Effector CD8-positive, alpha-beta T cell (primary cell): ENCODE measurements at regions not wholly inside any gene's neighbourhood (a gene's known extent, or its start where the extent isn't known, plus 50 kb on each side); places are given as distances from the start of the nearest gene placed in this dataset.
"Not testable (repeated sequence)": the region's sequence is repeated elsewhere in the genome, so short reads cannot be mapped to it uniquely, and the experiment has no call there.

Source experiments
- DNase-seq: peaks from one replicate; lab custom pipeline; 2025; lab: John Stamatoyannopoulos, UW

- DNase-seq, result no peak
Measured at GRCh38 chr7:64469673-64470072, 93.2 kb downstream of the ZNF680 start.

GRCh38 chr7:64465551-64465950 lies 97.3 kb downstream of the ZNF680 start:
- no peak for DNase-seq

GRCh38 chr7:64463636-64464375 lies 99.1 kb downstream of the ZNF680 start:
- DNase-seq, result peak; percentile 1

GRCh38 chr7:64459858-64460257 lies 103.0 kb downstream of the ZNF680 start:
- not testable (repeated sequence) for DNase-seq

- no peak for DNase-seq
Measured at GRCh38 chr7:64433590-64433989, 119.8 kb downstream of the ZNF736 start.

GRCh38 chr7:64431838-64432237 lies 118.1 kb downstream of the ZNF736 start:
- no peak for DNase-seq

GRCh38 chr7:64429232-64429631 lies 115.5 kb downstream of the ZNF736 start:
- no peak for DNase-seq

GRCh38 chr7:64425436-64425835 lies 111.7 kb downstream of the ZNF736 start:
- DNase-seq, result not testable (repeated sequence)

- no peak for DNase-seq
Measured at GRCh38 chr7:64407148-64407547, 93.4 kb downstream of the ZNF736 start.
